ENCODE measurements at regions not wholly inside any gene's neighbourhood (a gene's known extent, or its start where the extent isn't known, plus 50 kb on each side); places are given as distances from the start of the nearest gene placed in this dataset.
A peak's percentile ranks its signal among the peaks of the same experiment; 100 is the strongest.

- Histone ChIP-seq H3K4me1 (replicated peaks in 1 of 2) (peaks cover 13% of the 10 kb centered on the region in 2 donors), H3K27ac (no peak overlapping the region), H3K4me3 (no peak overlapping the region)
- in situ Hi-C loops (cut with MboI; ENCODE audit: low pct_unique_long_range_greater_than_20kb in 2 of 9, low sequenced_read_pairs in 9 of 9, unreplicated experiment in 9 of 9), result no loop called here
- ATAC-seq (replicated peaks in 6 of 8), result peak in 5 of 8 experiments; percentile 63 to 79 (median 77)
- WGBS, 10 experiments, result 40 to 86% (median 61%) methylated on average over 1 to 2 of the region's 2 CpGs; no CpG with 5 or more reads in 2 of the 10 experiments
These were observed 357.5 kb upstream of the ETAA1 start for GRCh38 chr2:67039517-67040103.

GRCh38 chr2:67041051-67041450 lies 356.1 kb upstream of the ETAA1 start:
- Histone ChIP-seq H3K4me1 (replicated peaks in 1 of 2) (peaks cover 12 to 13% of the 10 kb centered on the region in 2 donors), H3K27ac (no peak overlapping the region), H3K4me3 (no peak overlapping the region)
- in situ Hi-C loops (cut with MboI; ENCODE audit: low pct_unique_long_range_greater_than_20kb in 2 of 9, low sequenced_read_pairs in 9 of 9, unreplicated experiment in 9 of 9), result no loop called here
- WGBS, 10 experiments, result 55 to 100% (median 88%) methylated on average over 1 of the region's 1 CpG; no CpG with 5 or more reads in 5 of the 10 experiments
- ATAC-seq (replicated peaks in 6 of 8), result no peak

DNA sequence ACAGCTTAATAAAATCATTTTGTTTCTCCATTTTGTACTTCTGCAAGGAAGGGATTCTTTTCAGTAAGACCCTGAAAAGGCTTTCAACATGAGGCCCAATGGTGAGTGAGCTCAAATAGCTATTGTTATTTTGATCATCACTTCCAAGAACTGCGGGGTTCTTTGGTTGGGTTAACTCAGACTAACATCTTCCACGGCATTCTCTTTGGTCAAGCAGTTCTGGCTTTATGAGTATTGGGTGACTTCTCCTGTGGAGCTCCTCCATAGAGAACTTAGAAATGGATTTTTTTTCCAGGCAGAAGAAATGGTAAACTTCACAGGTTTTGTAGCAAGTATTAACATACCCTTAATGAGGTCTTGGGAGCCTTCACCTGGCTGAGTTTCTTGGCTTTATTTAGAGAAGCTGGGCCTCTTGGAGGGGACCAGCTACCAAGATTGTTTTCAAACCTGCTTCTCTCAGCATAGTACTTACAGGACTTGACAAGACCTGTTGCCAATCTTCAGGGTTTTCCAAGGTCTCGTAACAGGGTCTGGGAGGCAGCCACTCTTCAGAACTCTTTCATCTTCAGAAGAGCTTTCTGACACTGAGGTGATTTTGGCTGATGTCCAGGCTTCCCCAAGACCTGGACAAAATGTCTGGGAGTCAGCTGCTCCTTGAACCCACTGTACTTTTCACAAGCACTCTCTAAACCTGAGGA lies 353.2 kb upstream of the ETAA1 start:
- 42 to 83% (median 61%) methylated on average over 1 to 3 of the region's 3 CpGs; no CpG with 5 or more reads in 2 of the 10 experiments for WGBS, 10 experiments
- ATAC-seq (replicated peaks in 6 of 8), result no peak
- in situ Hi-C loops (cut with MboI; ENCODE audit: low pct_unique_long_range_greater_than_20kb in 2 of 9, low sequenced_read_pairs in 9 of 9, unreplicated experiment in 9 of 9), result no loop called here
- Histone ChIP-seq H3K4me1 (replicated peaks in 1 of 2) (peaks cover 10 to 20% of the 10 kb centered on the region in 2 donors), H3K4me3 (no peak overlapping the region), H3K27ac (no peak overlapping the region)

- Histone ChIP-seq H3K27ac (no peak overlapping the region), H3K4me1 (replicated peaks in 1 of 2) (peaks cover 14 to 15% of the 10 kb centered on the region in 2 donors), H3K4me3 (no peak overlapping the region)
- in situ Hi-C loops (cut with MboI; ENCODE audit: low pct_unique_long_range_greater_than_20kb in 2 of 9, low sequenced_read_pairs in 9 of 9, unreplicated experiment in 9 of 9), result no loop called here
- no peak for ATAC-seq (replicated peaks in 6 of 8)
- WGBS, 10 experiments, result 83 to 100% (median 100%) methylated on average over 1 of the region's 1 CpG; no CpG with 5 or more reads in 2 of the 10 experiments
These were observed 350.5 kb upstream of the ETAA1 start for GRCh38 chr2:67046591-67046990.

GRCh38 chr2:67048314-67048713 lies 348.8 kb upstream of the ETAA1 start:
- no peak for ATAC-seq (replicated peaks in 6 of 8)
- in situ Hi-C loops (cut with MboI; ENCODE audit: low pct_unique_long_range_greater_than_20kb in 2 of 9, low sequenced_read_pairs in 9 of 9, unreplicated experiment in 9 of 9), result no loop called here
- peaks cover 15 to 19% of the 10 kb centered on the region in 2 donors for H3K4me1 ChIP-seq (replicated peaks in 1 of 2)
- 29 to 100% (median 79%) methylated on average over 1 to 2 of the region's 2 CpGs; no CpG with 5 or more reads in 3 of the 10 experiments for WGBS, 10 experiments
- H3K27ac ChIP-seq, result no peak overlapping the region
- H3K4me3 ChIP-seq, result no peak overlapping the region

DNA sequence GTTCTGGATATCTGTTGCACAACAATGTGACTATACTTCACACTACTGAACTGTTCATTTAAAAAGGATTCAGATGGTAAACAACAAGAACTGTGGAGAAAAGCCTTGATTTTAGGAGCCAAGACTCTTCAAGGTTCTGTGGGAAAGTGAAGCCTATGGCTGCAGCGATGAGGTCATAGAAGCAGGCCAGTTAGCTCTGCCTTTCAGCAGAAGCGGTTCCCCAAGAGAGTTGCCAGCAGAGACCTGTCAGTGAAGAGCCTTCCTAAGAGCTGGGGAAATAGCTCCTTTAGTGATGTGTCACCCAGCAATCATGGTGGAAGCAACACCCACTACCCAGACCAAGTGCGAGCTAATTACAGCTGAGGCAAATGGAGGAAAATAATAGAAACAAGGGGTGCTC lies 346.5 kb upstream of the ETAA1 start:
- Histone ChIP-seq H3K4me1 (replicated peaks in 1 of 2) (peaks cover 32 to 39% of the 10 kb centered on the region in 2 donors), H3K27ac (peak overlapping the region in 1 of 2 donors; percentile 53), H3K4me3 (no peak overlapping the region)
- in situ Hi-C loops (cut with MboI; ENCODE audit: low pct_unique_long_range_greater_than_20kb in 2 of 9, low sequenced_read_pairs in 9 of 9, unreplicated experiment in 9 of 9), result no loop called here
- ATAC-seq (replicated peaks in 6 of 8), result peak in 5 of 8 experiments; percentile 56 to 76 (median 62)
- 43 to 100% (median 83%) methylated on average over 1 to 3 of the region's 3 CpGs; no CpG with 5 or more reads in 3 of the 10 experiments for WGBS, 10 experiments

DNA sequence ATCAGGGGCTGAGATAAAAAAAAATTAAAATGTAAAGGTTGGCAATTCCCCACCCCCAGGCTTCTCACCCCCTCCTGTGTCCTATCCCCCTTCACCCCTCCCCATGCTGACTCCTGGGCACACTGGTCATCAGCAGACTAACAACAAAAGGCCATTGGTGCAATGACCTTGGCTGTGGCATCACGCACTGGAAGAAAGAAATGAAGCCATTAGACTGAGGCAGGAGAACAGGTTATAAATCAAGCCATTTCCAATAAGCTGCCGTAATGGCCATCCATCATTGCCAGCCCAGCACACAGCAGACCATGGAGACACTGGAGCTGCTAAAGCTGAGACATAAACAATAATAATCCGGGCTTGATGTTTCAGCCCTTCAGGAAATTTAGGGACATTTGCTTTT lies 342.4 kb upstream of the ETAA1 start:
- in situ Hi-C loops (cut with MboI; ENCODE audit: low pct_unique_long_range_greater_than_20kb in 2 of 9, low sequenced_read_pairs in 9 of 9, unreplicated experiment in 9 of 9), result no loop called here
- 0 to 100% (median 18%) methylated on average over 1 to 3 of the region's 3 CpGs; no CpG with 5 or more reads in 4 of the 10 experiments for WGBS, 10 experiments
- Histone ChIP-seq H3K4me1 (replicated peaks in 1 of 2) (peaks cover 43 to 51% of the 10 kb centered on the region in 2 donors), H3K4me3 (peak overlapping the region in 1 of 5 donors; percentile 1), H3K27ac (peak overlapping the region; percentile 21 to 46)
- peak in 5 of 8 experiments; percentile 90 to 93 (median 92) for ATAC-seq (replicated peaks in 6 of 8)

DNA sequence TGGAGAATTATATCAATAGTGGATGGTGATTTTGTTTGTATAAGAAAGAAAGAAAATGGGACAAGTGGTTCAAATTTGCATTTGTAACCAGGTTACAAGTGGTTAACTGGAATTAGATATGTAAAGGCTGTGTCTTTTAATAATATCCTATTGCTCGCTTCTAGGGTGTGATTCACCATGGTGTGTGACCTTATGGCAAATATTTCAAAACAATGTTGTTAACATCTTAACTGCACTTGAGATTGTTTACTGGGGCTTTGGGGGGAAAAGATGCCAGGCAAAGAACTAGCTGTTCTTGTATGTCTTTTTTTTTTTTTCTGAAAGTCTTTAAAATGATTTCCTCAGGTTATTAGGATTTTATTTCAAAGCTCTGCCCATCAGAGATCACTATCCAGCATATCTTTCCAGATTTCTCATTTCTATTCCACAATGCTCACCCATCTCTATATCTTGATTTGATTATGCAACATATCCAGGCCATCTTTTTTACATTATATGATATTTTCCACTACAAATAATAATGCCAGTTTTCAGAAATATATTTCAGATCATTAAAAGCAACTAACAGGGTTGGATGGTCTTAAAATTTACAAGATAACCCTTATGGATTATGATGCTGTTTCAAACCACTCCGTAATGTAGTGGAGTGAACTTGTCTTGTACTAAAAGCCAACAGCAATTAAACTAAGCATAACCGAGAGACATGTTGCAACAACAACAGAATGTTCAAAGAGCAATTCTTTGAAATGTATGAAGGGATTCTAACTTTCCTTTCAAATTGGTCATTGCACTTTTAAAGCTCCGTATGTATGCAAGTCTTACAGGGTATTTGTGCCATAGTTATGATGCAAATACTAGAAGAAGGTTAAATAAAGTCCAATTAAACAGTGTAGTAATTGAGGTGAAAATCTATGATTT lies 341.5 kb upstream of the ETAA1 start:
- H3K27ac ChIP-seq, result peak overlapping the region; percentile 18 to 26
- WGBS, 10 experiments, result 28 to 95% (median 57%) methylated on average over 1 to 4 of the region's 4 CpGs
- H3K4me1 ChIP-seq (replicated peaks in 1 of 2), result peaks cover 39 to 50% of the 10 kb centered on the region in 2 donors
- in situ Hi-C loops (cut with MboI; ENCODE audit: low pct_unique_long_range_greater_than_20kb in 2 of 9, low sequenced_read_pairs in 9 of 9, unreplicated experiment in 9 of 9), result no loop called here
- no peak for ATAC-seq (replicated peaks in 6 of 8)
- H3K4me3 ChIP-seq, result no peak overlapping the region

GRCh38 chr2:67057123-67057522 lies 340.0 kb upstream of the ETAA1 start:
- WGBS, 10 experiments, result 38 to 100% (median 92%) methylated on average over 1 to 3 of the region's 3 CpGs
- Histone ChIP-seq H3K4me3 (no peak overlapping the region), H3K27ac (peak overlapping the region; percentile 36 to 43), H3K4me1 (replicated peaks in 1 of 2) (peaks cover 34 to 45% of the 10 kb centered on the region in 2 donors)
- in situ Hi-C loops (cut with MboI; ENCODE audit: low pct_unique_long_range_greater_than_20kb in 2 of 9, low sequenced_read_pairs in 9 of 9, unreplicated experiment in 9 of 9), result no loop called here
- ATAC-seq (replicated peaks in 6 of 8), result no peak

DNA sequence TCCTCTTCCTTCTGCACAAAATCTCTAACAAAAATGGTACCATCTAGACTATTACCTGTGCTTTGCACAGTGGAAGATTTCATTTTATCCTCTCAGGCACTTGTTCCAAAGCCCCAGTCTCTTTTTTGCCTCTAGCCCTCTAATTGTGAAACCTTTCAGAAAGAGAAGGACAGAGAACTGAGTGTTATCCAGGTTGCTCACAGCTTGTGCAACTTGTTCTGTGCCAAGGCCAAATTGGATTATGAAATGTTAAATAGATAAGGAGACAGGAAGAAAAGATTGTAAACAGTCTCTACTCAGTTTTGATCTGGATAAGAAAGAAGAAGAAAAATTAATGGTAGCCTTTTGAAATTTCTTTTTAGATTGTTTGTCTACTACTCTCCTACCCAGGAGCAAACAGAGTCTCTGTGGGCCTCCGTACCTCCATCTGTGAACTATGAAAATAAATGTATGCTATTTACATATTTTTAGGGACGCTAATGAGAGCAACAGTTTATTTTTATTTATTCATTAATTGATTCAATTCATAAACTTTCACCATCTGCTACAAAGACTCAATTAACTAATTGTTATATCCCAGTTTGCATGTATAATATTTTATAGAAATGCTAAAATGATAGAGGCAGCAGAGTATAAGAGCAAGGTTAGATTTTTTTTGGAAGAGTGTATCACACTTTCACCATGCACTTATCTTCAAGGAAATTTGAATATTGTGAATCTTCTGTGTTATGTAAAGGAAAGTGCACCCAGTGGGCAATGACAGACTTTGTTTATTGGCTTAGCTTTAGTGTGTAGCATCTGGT lies 339.0 kb upstream of the ETAA1 start:
- Histone ChIP-seq H3K27ac (no peak overlapping the region), H3K4me1 (replicated peaks in 1 of 2) (peaks cover 34 to 42% of the 10 kb centered on the region in 2 donors), H3K4me3 (no peak overlapping the region)
- WGBS, 10 experiments, result 40 to 88% (median 76%) methylated on average over 1 to 2 of the region's 2 CpGs
- in situ Hi-C loops (cut with MboI; ENCODE audit: low pct_unique_long_range_greater_than_20kb in 2 of 9, low sequenced_read_pairs in 9 of 9, unreplicated experiment in 9 of 9), result no loop called here
- ATAC-seq (replicated peaks in 6 of 8), result no peak

GRCh38 chr2:67065046-67065445 lies 332.1 kb upstream of the ETAA1 start:
- H3K4me1 ChIP-seq (replicated peaks in 1 of 2), result peaks cover 0 to 10% of the 10 kb centered on the region in 2 donors
- H3K27ac ChIP-seq, result no peak overlapping the region
- no peak for ATAC-seq (replicated peaks in 6 of 8)
- in situ Hi-C loops (cut with MboI; ENCODE audit: low pct_unique_long_range_greater_than_20kb in 2 of 9, low sequenced_read_pairs in 9 of 9, unreplicated experiment in 9 of 9), result no loop called here
- WGBS, 10 experiments, result 0 to 100% (median 78%) methylated on average over 1 to 4 of the region's 4 CpGs; no CpG with 5 or more reads in 2 of the 10 experiments
- H3K4me3 ChIP-seq, result no peak overlapping the region

GRCh38 chr2:67066782-67067181 lies 330.4 kb upstream of the ETAA1 start:
- no peak overlapping the region for H3K4me3 ChIP-seq
- in situ Hi-C loops (cut with MboI; ENCODE audit: low pct_unique_long_range_greater_than_20kb in 2 of 9, low sequenced_read_pairs in 9 of 9, unreplicated experiment in 9 of 9), result no loop called here
- peaks cover 0 to 10% of the 10 kb centered on the region in 2 donors for H3K4me1 ChIP-seq (replicated peaks in 1 of 2)
- WGBS, 10 experiments, result 40 to 100% (median 80%) methylated on average over 1 to 3 of the region's 3 CpGs; no CpG with 5 or more reads in 4 of the 10 experiments
- H3K27ac ChIP-seq, result no peak overlapping the region
- no peak for ATAC-seq (replicated peaks in 6 of 8)

Measured in motor neuron (in vitro differentiated cells).